HCT116 (cell line): ENCODE measurements at regions not wholly inside any gene's neighbourhood (a gene's known extent, or its start where the extent isn't known, plus 50 kb on each side); places are given as distances from the start of the nearest gene placed in this dataset.

Experiments
- ATAC-seq: fragments of 200-7000 bp; cut with Tn5 transposase; 2 replicates; pipeline ENCODE4 v1.9.1; 2020; ENCODE audit warnings: mild to moderate bottlenecking, moderate library complexity
- BruUV-seq: library from RNA; stranded (reverse); fragments of 400-500 nt; replicated peaks from 2 replicates; lab custom pipeline; 2021; lab: Mats Ljungman, UMichigan
- CTCF ChIA-PET: fragments of 300-600 bp; sonication (Branson Sonifier 250); formaldehyde crosslinking; loops from one replicate; lab custom pipeline; 2021; ENCODE audit warnings: antibody characterized with exemption; lab: Charles Lee
- POLR2A ChIA-PET: fragments of 300-600, 350-600 bp; sonication (Branson Sonifier 250); formaldehyde crosslinking; loops from one replicate; lab custom pipeline; 2021; ENCODE audit warnings: antibody characterized with exemption; lab: Charles Lee
- RAD21 ChIA-PET, 2 experiments: fragments of 300-600 bp; sonication (Branson Sonifier 250); formaldehyde crosslinking; loops; one replicate each; lab custom pipeline; 2023; ENCODE audit warnings: low total read pairs in 2 of 2; ENCODE audit not compliant: uncharacterized antibody in 2 of 2, unreplicated experiment in 2 of 2, low non-redundant PET in 1 of 2; lab: Charles Lee
- DNase-seq: peaks from one replicate; pipeline ENCODE4 v3.0.0-alpha.2; 2010; ENCODE audit warnings: low read depth, low spot score
- H2AFZ ChIP-seq: fragments of 200-600 bp; shearing (Covaris generic), sonication (generic); 2 replicates; pipeline ENCODE4 v1.6.1; 2017; ENCODE audit warnings: low read depth, mixed run types, mixed read lengths, antibody characterized with exemption, low read length; ENCODE audit not compliant: poor library complexity, severe bottlenecking
- H3K27ac ChIP-seq: 2 replicates; pipeline ENCODE4 v1.5.1; 2012; ENCODE audit warnings: low read depth, low read length
- H3K27me3 ChIP-seq: fragments of 200-600 bp; sonication (generic); 2 replicates; pipeline ENCODE4 v1.6.1; 2016; ENCODE audit warnings: mixed run types, low read length, mixed read lengths; ENCODE audit not compliant: insufficient read depth
- H3K36me3 ChIP-seq, 2 experiments: fragments of 200-500 bp in 1 of 2; fragments of 200-600 bp in 1 of 2; sonication (Bioruptor generic) in 1 of 2; sonication (generic) in 1 of 2; 2 replicates each; pipeline versions ENCODE4 v1.5.1 to v1.6.1; 2014 to 2016; ENCODE audit warnings: low read length in 2 of 2, inconsistent platforms in 1 of 2, mixed read lengths in 1 of 2, mixed run types in 1 of 2; ENCODE audit not compliant: insufficient read depth in 2 of 2, control insufficient read depth in 1 of 2
- H3K4me1 ChIP-seq, 2 experiments: fragments of 200-600 bp in 1 of 2; sonication (generic) in 1 of 2; 2 replicates each; pipeline versions ENCODE4 v1.5.1 to v1.6.1; 2012 to 2017; ENCODE audit warnings: low read length in 2 of 2, inconsistent platforms in 1 of 2, mild to moderate bottlenecking in 1 of 2, mixed read lengths in 1 of 2, mixed run types in 1 of 2, moderate library complexity in 1 of 2; ENCODE audit not compliant: insufficient read depth in 2 of 2, control insufficient read depth in 1 of 2
- H3K4me2 ChIP-seq: fragments of 200-600 bp; sonication (generic); 2 replicates; pipeline ENCODE4 v1.6.1; 2017; ENCODE audit warnings: mixed run types, low read length, mixed read lengths
- H3K4me3 ChIP-seq, 2 experiments: fragments of 200-600 bp in 1 of 2; sonication (generic) in 1 of 2; replicated peaks in 1 of 2; 2 replicates each; pipeline ENCODE4 v1.5.1; 2011 to 2016; ENCODE audit warnings: low read length in 2 of 2, control low read depth in 1 of 2, low read depth in 1 of 2, mild to moderate bottlenecking in 1 of 2, mixed read lengths in 1 of 2, mixed run types in 1 of 2
- H3K79me2 ChIP-seq: fragments of 200-600 bp; sonication (generic); 2 replicates; pipeline ENCODE4 v1.6.1; 2017; ENCODE audit warnings: mild to moderate bottlenecking, mixed run types, low read length, moderate library complexity, mixed read lengths; ENCODE audit not compliant: insufficient read depth
- H3K9ac ChIP-seq: fragments of 200-600 bp; sonication (generic); 2 replicates; pipeline ENCODE4 v1.6.1; 2016; ENCODE audit warnings: low read length, mixed read lengths
- H3K9me2 ChIP-seq: fragments of 200-600 bp; sonication (generic), shearing (Covaris generic); 2 replicates; pipeline ENCODE4 v1.6.1; 2017; ENCODE audit warnings: mixed run types, mild to moderate bottlenecking, moderate library complexity; ENCODE audit not compliant: insufficient read depth
- H3K9me3 ChIP-seq, 2 experiments: fragments of 200-500 bp in 1 of 2; fragments of 200-600 bp in 1 of 2; sonication (Bioruptor generic) in 1 of 2; sonication (generic) in 1 of 2; 2 replicates each; pipeline ENCODE4 v1.6.1; 2014 to 2017; ENCODE audit warnings: low read length in 2 of 2, mixed read lengths in 2 of 2, inconsistent platforms in 1 of 2, low read depth in 1 of 2, mild to moderate bottlenecking in 1 of 2, mixed run types in 1 of 2, moderate library complexity in 1 of 2; ENCODE audit not compliant: control insufficient read depth in 1 of 2, insufficient read depth in 1 of 2
- H4K20me1 ChIP-seq: fragments of 200-600 bp; sonication (generic), shearing (Covaris generic); 2 replicates; pipeline ENCODE4 v1.6.1; 2017; ENCODE audit warnings: mixed run types, mild to moderate bottlenecking, moderate library complexity; ENCODE audit not compliant: insufficient read depth
- CEBPB ChIP-seq: IDR thresholded peaks from 2 replicates; pipeline ENCODE4 v1.6.1; 2012; ENCODE audit warnings: low read depth
- EGR1 ChIP-seq: IDR thresholded peaks from 2 replicates; pipeline ENCODE4 v1.6.1; 2012; ENCODE audit warnings: low read depth
- ELF1 ChIP-seq: IDR thresholded peaks from 2 replicates; pipeline ENCODE4 v1.6.1; 2012; ENCODE audit warnings: low read depth, borderline replicate concordance
- EZH2 ChIP-seq: fragments of 200-600 bp; sonication (generic); IDR thresholded peaks from 2 replicates; pipeline ENCODE4 v1.6.1; 2017; ENCODE audit warnings: antibody characterized with exemption, mixed run types
- EZH2phosphoT487 ChIP-seq: fragments of 200-600 bp; IDR thresholded peaks from 2 replicates; pipeline ENCODE4 v1.6.1; 2018; ENCODE audit warnings: antibody characterized with exemption, borderline replicate concordance
- FOSL1 ChIP-seq: IDR thresholded peaks from 2 replicates; pipeline ENCODE4 v1.6.1; 2012; ENCODE audit warnings: low read depth
- POLR2A ChIP-seq: IDR thresholded peaks from 2 replicates; pipeline ENCODE4 v1.7.0; 2011; ENCODE audit warnings: borderline replicate concordance; ENCODE audit not compliant: insufficient read depth, insufficient read length; ENCODE audit errors: extremely low read depth
- POLR2AphosphoS5 ChIP-seq: IDR thresholded peaks from 2 replicates; pipeline ENCODE4 v1.6.1; 2011; ENCODE audit warnings: mild to moderate bottlenecking, low read depth, low read length, moderate library complexity
- RAD21 ChIP-seq: IDR thresholded peaks from 2 replicates; pipeline ENCODE4 v1.6.1; 2012; ENCODE audit warnings: low read depth, mild to moderate bottlenecking
- SIN3A ChIP-seq: IDR thresholded peaks from 2 replicates; pipeline ENCODE4 v1.6.1; 2012; ENCODE audit warnings: low read depth
- SP1 ChIP-seq: IDR thresholded peaks from 2 replicates; pipeline ENCODE4 v1.6.1; 2012; ENCODE audit warnings: low read depth
- SRF ChIP-seq: IDR thresholded peaks from 2 replicates; pipeline ENCODE4 v1.6.1; 2012; ENCODE audit warnings: low read depth
- TCF7L2 ChIP-seq: IDR thresholded peaks from 2 replicates; pipeline ENCODE4 v1.7.0; 2011; ENCODE audit warnings: borderline replicate concordance, inconsistent platforms; ENCODE audit not compliant: insufficient read depth, insufficient read length; ENCODE audit errors: extremely low read depth
- YY1 ChIP-seq: IDR thresholded peaks from 2 replicates; pipeline ENCODE4 v1.6.1; 2011; ENCODE audit warnings: low read length, low read depth, moderate library complexity, mild to moderate bottlenecking; ENCODE audit not compliant: insufficient replicate concordance; ENCODE audit errors: extremely low read depth
- ZBTB33 ChIP-seq: IDR thresholded peaks from 2 replicates; pipeline ENCODE4 v1.6.1; 2011; ENCODE audit warnings: mild to moderate bottlenecking, low read length, moderate library complexity; ENCODE audit not compliant: insufficient replicate concordance; ENCODE audit errors: extremely low read depth
- ZNF274 ChIP-seq: fragments of 200-500 bp; sonication (Bioruptor generic); IDR thresholded peaks from 2 replicates; pipeline ENCODE4 v1.6.1; 2014; ENCODE audit warnings: mild to moderate bottlenecking, low read depth, low read length, inconsistent platforms
- intact Hi-C: fragments of 100-400 bp; cut with micrococcal nuclease; formaldehyde crosslinking; loops from 2 replicates; pipeline ENCODE4 v1.10.0; 2022
- TF ChIP-seq, protein P1 (sequence below): IDR thresholded peaks from 2 replicates; pipeline ENCODE4 v1.6.1; 2012; ENCODE audit warnings: low read depth
- TF ChIP-seq, protein P2 (sequence below): IDR thresholded peaks from 2 replicates; pipeline ENCODE4 v1.6.1; 2012
- TF ChIP-seq, protein P3 (sequence below), 3 experiments: fragments of 200-600 bp in 1 of 3; sonication (generic) in 1 of 3; IDR thresholded peaks in 2 of 3; conservative IDR thresholded peaks in 1 of 3; 2 replicates each; pipeline ENCODE4 v1.5.1; 2012 to 2017; ENCODE audit warnings: low read depth in 2 of 3, low read length in 2 of 3, antibody characterized with exemption in 1 of 3, borderline replicate concordance in 1 of 3, control low read depth in 1 of 3, mild to moderate bottlenecking in 1 of 3, mixed read lengths in 1 of 3, mixed run types in 1 of 3, moderate library complexity in 1 of 3; ENCODE audit not compliant: insufficient read depth in 1 of 3

- Histone ChIP-seq H3K27me3 (no peaks in the 10 kb centered on the region), H2AFZ (no peak overlapping the region), H3K9me3 (peaks cover 0 to 15% of the 10 kb centered on the region in 2 experiments; a peak in 2 of 4 replicates), H4K20me1 (no peaks in the 10 kb centered on the region), H3K9ac (no peak overlapping the region), H3K79me2 (no peaks in the 10 kb centered on the region), H3K9me2 (no peaks in the 10 kb centered on the region), H3K27ac (no peak overlapping the region), H3K36me3 (no peaks in the 10 kb centered on the region), H3K4me3 (no peak overlapping the region), H3K4me2 (no peak overlapping the region), H3K4me1 (no peaks in the 10 kb centered on the region)
- ATAC-seq (no peak), DNase-seq (no peak)
- intact Hi-C loops, result no loop called here
- RAD21 ChIA-PET, result no interaction called here
- CTCF ChIA-PET, result no interaction called here
- no TSS peak for BruUV-seq
- POLR2A ChIA-PET, result no interaction called here
- no peak for TF ChIP-seq SP1
- no peak for TF ChIP-seq EZH2phosphoT487
- TF ChIP-seq SIN3A, result no peak
- no peak for TF ChIP-seq FOSL1
- TF ChIP-seq, protein P1, sequence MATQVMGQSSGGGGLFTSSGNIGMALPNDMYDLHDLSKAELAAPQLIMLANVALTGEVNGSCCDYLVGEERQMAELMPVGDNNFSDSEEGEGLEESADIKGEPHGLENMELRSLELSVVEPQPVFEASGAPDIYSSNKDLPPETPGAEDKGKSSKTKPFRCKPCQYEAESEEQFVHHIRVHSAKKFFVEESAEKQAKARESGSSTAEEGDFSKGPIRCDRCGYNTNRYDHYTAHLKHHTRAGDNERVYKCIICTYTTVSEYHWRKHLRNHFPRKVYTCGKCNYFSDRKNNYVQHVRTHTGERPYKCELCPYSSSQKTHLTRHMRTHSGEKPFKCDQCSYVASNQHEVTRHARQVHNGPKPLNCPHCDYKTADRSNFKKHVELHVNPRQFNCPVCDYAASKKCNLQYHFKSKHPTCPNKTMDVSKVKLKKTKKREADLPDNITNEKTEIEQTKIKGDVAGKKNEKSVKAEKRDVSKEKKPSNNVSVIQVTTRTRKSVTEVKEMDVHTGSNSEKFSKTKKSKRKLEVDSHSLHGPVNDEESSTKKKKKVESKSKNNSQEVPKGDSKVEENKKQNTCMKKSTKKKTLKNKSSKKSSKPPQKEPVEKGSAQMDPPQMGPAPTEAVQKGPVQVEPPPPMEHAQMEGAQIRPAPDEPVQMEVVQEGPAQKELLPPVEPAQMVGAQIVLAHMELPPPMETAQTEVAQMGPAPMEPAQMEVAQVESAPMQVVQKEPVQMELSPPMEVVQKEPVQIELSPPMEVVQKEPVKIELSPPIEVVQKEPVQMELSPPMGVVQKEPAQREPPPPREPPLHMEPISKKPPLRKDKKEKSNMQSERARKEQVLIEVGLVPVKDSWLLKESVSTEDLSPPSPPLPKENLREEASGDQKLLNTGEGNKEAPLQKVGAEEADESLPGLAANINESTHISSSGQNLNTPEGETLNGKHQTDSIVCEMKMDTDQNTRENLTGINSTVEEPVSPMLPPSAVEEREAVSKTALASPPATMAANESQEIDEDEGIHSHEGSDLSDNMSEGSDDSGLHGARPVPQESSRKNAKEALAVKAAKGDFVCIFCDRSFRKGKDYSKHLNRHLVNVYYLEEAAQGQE, result no peak
- TF ChIP-seq TCF7L2, result no peak
- TF ChIP-seq, protein P2, sequence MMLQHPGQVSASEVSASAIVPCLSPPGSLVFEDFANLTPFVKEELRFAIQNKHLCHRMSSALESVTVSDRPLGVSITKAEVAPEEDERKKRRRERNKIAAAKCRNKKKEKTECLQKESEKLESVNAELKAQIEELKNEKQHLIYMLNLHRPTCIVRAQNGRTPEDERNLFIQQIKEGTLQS, result no peak
- TF ChIP-seq POLR2A, result no peak
- no peak for TF ChIP-seq EZH2
- TF ChIP-seq RAD21, result no peak
- no peak for TF ChIP-seq EGR1
- TF ChIP-seq ELF1, result no peak
- no peak for TF ChIP-seq ZBTB33
- no peak for TF ChIP-seq YY1
- no peak for TF ChIP-seq POLR2AphosphoS5
- TF ChIP-seq, protein P3, sequence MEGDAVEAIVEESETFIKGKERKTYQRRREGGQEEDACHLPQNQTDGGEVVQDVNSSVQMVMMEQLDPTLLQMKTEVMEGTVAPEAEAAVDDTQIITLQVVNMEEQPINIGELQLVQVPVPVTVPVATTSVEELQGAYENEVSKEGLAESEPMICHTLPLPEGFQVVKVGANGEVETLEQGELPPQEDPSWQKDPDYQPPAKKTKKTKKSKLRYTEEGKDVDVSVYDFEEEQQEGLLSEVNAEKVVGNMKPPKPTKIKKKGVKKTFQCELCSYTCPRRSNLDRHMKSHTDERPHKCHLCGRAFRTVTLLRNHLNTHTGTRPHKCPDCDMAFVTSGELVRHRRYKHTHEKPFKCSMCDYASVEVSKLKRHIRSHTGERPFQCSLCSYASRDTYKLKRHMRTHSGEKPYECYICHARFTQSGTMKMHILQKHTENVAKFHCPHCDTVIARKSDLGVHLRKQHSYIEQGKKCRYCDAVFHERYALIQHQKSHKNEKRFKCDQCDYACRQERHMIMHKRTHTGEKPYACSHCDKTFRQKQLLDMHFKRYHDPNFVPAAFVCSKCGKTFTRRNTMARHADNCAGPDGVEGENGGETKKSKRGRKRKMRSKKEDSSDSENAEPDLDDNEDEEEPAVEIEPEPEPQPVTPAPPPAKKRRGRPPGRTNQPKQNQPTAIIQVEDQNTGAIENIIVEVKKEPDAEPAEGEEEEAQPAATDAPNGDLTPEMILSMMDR (IDR thresholded peaks at IDR 0.05 in 2 of 3, conservative IDR thresholded peaks at IDR 0.05 in 1 of 3; ENCODE audit: borderline replicate concordance in 1 of 3, insufficient read depth in 1 of 3, low read depth in 2 of 3, low read length in 2 of 3), result no peak
- TF ChIP-seq ZNF274, result no peak
- TF ChIP-seq CEBPB, result no peak
- TF ChIP-seq SRF, result no peak
Observed at GRCh38 chr6:51502996-51503395, 584.4 kb downstream of the PKHD1 start.
